Hematopoietic multipotent progenitor cell treated with erythropoietin and hydrocortisone succinate and interleukin-3 and kit ligand, for 8 days (in vitro differentiated cells): ENCODE measurements at regions not wholly inside any gene's neighbourhood (a gene's known extent, or its start where the extent isn't known, plus 50 kb on each side); places are given as distances from the start of the nearest gene placed in this dataset.

ENCODE experiments used
- DNase-seq: peaks from one replicate; pipeline ENCODE4 v3.0.0-alpha.2; 2015

DNA sequence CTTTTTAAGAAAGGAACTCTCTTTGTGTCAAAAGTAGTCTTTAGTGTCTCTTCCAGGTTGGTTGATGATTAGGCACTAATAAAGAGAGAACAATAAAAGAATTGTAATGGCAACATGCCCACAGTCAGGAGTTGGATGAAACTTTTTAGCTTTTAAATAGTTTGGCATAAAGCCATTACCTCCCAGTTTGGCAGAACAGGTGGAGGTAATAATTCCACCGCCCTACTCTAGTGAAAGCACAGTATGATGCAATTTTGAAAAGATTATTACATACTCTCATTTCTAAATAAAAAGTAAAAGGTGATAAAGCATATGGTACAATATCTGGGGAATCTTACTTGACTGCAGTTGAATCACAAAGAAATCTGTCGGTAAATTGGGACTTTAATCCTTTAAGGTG lies 497.6 kb downstream of the SUCLA2 start:
- no peak for DNase-seq

- DNase-seq: no peak
Observed at GRCh38 chr13:47502166-47502565, 498.9 kb downstream of the SUCLA2 start.

- DNase-seq: no peak
Observed at GRCh38 chr13:47499358-47500150, 501.5 kb downstream of the SUCLA2 start.

DNA sequence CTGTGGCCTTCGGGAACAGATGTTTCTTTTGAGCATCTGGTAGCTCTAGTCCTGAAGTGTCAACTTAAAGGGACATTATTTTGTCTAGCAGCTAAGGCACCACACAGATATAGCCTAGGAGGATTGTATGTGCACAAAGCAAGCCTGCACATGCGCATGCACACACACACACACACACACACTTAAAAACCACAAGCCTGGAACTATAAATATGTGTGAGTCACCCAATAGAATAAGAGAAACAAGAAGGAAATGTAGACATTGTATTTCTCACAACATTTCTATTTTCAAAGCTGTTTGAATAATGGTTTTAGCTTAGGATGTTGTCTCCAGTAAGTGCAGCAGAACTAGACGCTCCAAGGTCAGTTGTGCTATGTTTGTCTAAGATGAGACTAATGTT lies 516.5 kb downstream of the SUCLA2 start:
- no peak for DNase-seq

DNA sequence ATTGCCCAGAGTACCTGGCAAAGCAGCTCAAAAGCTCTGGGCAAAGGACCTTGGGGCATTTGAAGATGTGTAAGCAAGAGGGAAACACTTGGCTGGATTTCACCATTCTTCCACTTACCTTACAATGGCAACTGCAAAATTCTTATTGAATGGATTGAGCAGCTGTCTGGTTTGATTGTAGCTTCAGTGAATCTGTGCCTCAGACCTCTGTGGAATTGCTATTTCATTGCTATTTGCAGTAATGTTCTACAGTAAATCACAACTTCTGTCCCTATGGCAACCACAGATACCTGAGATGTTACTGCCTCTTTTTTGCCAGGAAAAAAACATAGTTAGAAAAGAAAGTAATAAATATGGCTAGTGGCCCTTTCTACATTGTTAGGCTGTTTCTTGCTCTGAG lies 519.5 kb downstream of the SUCLA2 start:
- DNase-seq: no peak

DNA sequence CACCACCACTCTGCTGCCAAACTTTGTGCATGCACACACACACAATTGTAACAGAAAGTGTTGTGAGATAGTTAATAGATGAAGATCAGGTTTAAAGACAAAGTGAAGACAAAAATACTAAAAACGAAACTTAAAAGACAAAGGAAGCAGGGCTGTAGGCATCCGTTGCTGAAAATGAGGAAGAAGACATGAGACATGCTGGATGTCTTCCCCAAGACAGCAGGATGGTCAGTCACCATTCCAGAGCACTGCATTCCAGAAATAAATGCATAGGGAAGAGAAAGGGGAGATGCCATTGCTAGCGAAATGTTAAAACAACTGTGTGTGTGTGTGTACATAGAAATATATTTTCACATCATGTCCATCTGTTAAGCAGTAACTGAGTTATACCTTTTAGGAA lies 520.1 kb downstream of the SUCLA2 start:
- no peak for DNase-seq

- no peak for DNase-seq
Observed at GRCh38 chr13:47480121-47480520, 521.0 kb downstream of the SUCLA2 start.

- DNase-seq: no peak
Observed at GRCh38 chr13:47478985-47479384, 522.1 kb downstream of the SUCLA2 start.

- DNase-seq: no peak
Observed at GRCh38 chr13:47475441-47475948, 525.6 kb downstream of the SUCLA2 start.

- DNase-seq: no peak
Observed at GRCh38 chr13:47474839-47475238, 526.2 kb downstream of the SUCLA2 start.

GRCh38 chr13:47474326-47474725 lies 526.7 kb downstream of the SUCLA2 start:
- no peak for DNase-seq

DNA sequence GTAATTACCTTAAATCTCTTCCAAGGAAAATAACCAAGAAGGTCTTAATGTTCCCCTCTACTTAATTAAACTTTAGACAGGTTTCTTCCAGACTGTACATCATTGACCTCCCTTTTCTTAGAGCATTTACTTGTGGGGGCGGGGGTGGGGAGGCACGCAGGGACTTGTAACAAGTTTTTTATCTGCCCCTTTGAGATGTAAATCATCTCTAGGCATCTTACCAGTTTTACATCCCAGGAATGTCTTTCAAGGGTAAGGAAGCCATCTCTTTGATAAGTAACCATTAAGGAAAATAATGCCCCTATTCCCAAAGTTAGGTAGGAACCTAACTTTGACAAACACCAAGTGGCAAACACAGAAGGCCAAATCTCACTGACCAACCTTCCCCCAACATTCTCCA lies 528.6 kb downstream of the SUCLA2 start:
- no peak for DNase-seq

- DNase-seq: no peak
Observed at GRCh38 chr13:47463726-47464125, 537.3 kb downstream of the SUCLA2 start.

- DNase-seq: no peak
Observed at GRCh38 chr13:47463002-47463401, 538.1 kb downstream of the SUCLA2 start.

DNA sequence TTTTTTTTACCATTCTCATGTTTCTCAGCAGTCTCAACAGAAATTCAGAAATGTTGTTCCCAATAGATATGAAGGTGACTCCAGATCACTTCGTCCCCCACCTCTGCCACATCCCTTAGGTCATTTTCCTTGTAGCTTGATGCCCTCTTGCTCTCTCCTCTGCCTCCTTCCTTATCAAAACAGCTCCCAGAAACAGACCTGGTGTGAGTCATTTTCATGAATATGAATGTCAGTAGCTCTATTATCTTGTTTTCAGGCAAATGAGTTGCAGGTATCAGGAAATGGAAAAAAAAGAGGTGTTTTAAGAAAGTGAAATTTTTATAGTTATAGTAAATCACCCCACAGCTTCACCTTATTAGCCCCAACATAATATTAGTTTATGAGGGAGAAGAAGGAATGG lies 539.3 kb downstream of the SUCLA2 start:
- no peak for DNase-seq

DNA sequence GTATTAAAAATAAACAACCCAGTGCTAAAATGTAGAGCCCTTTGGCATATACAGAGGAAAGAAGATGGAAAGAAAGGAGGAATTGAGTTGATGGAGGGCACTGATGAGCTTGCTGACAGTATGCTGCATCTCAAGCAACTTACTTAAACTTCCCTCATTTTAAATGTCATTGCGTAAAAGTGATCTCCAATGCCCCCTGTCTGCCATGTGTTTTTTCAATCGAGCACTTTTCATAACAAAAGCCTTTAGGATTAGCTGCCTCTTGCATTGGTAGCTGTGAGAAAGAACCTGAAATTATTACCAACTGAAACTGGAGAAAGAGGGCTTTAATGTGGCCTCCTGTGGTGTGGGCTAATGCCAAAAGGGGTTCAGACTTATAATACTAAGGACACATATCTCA lies 541.6 kb downstream of the SUCLA2 start:
- DNase-seq: no peak

DNA sequence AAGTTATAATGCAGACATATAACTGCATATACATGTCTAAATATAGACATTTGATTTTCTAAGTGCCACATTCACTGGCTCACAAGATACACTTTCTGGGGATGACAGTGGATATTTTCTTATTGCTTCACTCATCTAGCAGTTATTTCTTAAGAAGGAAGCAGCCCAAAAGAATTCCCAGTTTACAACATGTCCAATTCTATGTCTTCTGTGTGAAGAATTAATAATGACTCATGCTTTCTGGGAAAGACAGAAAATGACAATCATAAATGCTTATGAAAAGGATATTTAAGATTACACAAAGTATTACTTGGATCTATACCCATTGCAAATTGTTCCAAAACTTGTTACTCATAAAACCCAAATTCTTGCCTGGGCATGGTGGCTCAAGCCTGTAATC lies 543.4 kb downstream of the SUCLA2 start:
- no peak for DNase-seq

DNA sequence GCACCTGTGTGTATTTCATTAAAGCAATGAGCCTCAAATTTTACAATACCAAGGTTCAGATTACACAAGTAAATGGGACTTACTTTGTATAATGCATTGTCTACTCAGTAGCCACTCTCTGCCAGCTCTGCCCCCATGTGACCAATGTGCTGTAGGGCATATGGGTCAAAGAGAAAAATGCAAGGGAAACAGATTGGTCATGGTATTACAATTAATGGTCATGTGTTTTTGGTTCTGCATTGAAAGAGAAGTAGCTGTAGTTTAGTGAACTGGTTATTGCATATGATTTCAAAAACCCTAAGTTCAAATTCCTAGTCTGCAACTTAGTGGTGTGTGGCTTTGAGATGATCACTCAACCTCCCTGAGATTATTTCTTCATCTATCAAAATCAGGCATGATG lies 545.4 kb downstream of the SUCLA2 start:
- no peak for DNase-seq

GRCh38 chr13:47454986-47455385 lies 546.1 kb downstream of the SUCLA2 start:
- DNase-seq: no peak

DNA sequence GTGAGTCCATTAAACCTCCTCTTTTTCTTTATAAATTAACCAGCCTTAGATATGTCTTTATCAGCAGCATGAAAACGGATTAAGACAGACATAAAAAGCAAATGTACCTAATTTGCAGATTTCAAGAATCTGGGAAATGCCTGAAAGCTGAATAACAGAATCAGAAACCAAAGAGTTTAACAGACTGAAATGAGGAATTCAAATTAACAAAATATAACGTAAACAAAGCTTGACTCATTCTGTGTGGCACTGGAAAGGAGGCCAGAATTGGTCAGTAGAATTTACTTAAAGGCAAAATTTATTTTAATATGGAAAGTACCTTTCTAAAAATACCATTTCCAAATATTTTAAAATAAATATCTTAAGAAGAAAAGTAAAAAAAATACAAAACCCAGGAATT lies 540.6 kb upstream of the HTR2A start:
- DNase-seq: no peak

DNA sequence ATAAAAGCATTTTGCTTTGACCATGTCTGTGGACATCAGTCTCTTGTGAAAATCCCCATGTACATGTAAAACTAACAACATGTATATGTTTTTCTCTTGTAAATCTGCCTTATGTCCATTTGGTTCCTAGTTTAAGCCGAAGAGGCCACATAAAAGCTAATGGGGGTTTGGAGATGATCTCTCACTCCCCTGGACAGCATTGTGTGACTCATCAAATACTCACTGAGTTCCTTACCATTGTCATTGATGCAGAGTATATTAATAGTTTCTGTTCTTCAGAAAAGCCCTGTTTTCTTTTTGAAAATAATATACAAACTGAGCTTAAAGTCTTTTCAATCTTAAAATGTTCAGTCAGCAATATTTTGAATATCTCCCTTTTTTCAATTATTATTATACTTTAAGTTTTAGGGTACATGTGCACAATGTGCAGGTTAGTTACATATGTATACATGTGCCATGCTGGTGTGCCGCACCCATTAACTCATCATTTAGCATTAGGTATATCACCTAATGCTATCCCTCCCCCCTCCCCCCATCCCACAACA lies 536.7 kb upstream of the HTR2A start:
- DNase-seq: no peak

DNA sequence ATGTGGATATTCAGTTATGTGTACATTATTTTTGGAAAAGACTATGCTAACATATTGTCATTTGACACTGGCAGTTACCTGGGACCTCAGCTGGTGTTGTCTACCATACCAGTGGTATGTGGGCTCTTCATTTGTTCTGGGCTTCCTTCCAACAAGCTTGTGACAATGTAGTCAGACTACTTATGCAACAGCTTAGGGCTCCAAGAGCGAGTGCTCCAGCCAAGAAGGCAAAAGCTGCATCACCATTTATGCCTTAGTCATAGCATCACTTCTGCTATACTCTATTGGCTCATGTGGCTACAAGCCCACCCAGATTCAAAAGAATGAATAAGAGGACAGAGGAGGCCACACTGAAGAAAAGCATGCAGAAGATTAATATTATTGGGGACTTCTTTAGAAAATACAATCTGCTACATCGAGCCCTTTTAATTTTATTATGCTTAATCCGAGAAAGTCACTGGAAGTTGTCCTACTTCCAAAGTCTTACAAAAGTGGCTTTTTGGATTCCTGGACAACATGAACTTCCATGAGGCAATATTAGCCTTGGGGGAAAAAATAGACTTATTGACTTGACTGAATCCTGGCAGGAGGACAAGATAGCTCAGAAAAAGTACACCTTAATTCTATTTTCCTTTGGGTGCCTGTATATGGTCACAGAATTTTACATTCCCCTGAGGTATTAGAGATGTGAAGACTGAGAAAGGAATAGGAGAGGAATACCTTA lies 529.4 kb upstream of the HTR2A start:
- no peak for DNase-seq

DNA sequence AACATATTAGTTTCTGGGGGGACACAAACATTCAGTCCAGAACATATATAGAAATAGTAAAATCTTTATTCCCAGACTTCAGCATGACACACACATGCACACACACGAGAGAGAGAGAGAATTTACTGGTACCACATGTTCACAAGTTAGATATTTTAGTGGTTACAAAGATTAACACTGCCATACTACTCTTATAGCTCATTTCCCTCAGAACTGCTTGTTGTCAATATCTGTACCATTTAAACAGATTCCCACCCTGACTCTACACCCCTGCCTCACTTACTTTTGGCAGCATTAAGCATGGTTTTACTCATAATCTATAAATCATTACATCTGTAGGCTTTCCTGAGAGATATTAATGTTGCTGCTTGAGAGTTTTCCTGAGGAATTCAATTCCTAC lies 524.7 kb upstream of the HTR2A start:
- no peak for DNase-seq

- no peak for DNase-seq
Observed at GRCh38 chr13:47420568-47420967, 523.7 kb upstream of the HTR2A start.
